IMR-90 (cell line): ENCODE measurements at regions not wholly inside any gene's neighbourhood (a gene's known extent, or its start where the extent isn't known, plus 50 kb on each side); places are given as distances from the start of the nearest gene placed in this dataset.

Experiments used
- ATAC-seq: fragments of 200-7000 bp; cut with Tn5 transposase; 2 replicates; pipeline ENCODE4 v1.9.1; 2020; ENCODE audit warnings: low read depth, mild to moderate bottlenecking, moderate library complexity
- BruUV-seq: library from RNA; stranded (reverse); fragments of 400-500 nt; replicated peaks from 2 replicates; lab custom pipeline; 2021; lab: Mats Ljungman, UMichigan
- CTCF ChIA-PET: fragments of 300-600 bp; formaldehyde crosslinking; extraction: SDS; loops from one replicate; lab custom pipeline; 2021; ENCODE audit warnings: antibody characterized with exemption; lab: Yijun Ruan, JAX
- POLR2A ChIA-PET: fragments of 300-600 bp; sonication (Branson Sonifier 250); formaldehyde crosslinking; loops from one replicate; lab custom pipeline; 2022; ENCODE audit warnings: antibody characterized with exemption; ENCODE audit not compliant: unreplicated experiment; lab: Charles Lee
- DNase-seq: peaks from one replicate; pipeline ENCODE4 v3.0.0; 2013
- H2AFZ ChIP-seq: replicated peaks from 2 replicates; pipeline ENCODE3; 2013; ENCODE audit warnings: low read length, mild to moderate bottlenecking; ENCODE audit not compliant: poor library complexity
- H2AK5ac ChIP-seq: 2 replicates; pipeline ENCODE4 v1.6.1; 2013; ENCODE audit warnings: low read depth, low read length, inconsistent platforms
- H2AK9ac ChIP-seq: replicated peaks from 2 replicates; pipeline ENCODE3; 2013; ENCODE audit warnings: mild to moderate bottlenecking, low read depth, low read length, moderate library complexity; ENCODE audit not compliant: poor library complexity
- H2BK120ac ChIP-seq: 2 replicates; pipeline ENCODE4 v1.6.1; 2013; ENCODE audit warnings: low read depth, low read length, inconsistent platforms
- H2BK15ac ChIP-seq: 3 replicates; pipeline ENCODE4 v1.6.1; 2013; ENCODE audit warnings: low read depth, low read length, inconsistent platforms
- H2BK20ac ChIP-seq: 2 replicates; pipeline ENCODE4 v1.6.1; 2013; ENCODE audit warnings: low read depth, mild to moderate bottlenecking, inconsistent platforms, low read length, moderate library complexity
- H2BK5ac ChIP-seq: 2 replicates; pipeline ENCODE4 v1.6.1; 2013; ENCODE audit warnings: mild to moderate bottlenecking, low read depth, low read length, inconsistent platforms; ENCODE audit not compliant: poor library complexity, severe bottlenecking
- H3K14ac ChIP-seq: replicated peaks from 2 replicates; pipeline ENCODE4 v1.6.1; 2013; ENCODE audit warnings: low read depth, low read length, inconsistent platforms
- H3K18ac ChIP-seq: 2 replicates; pipeline ENCODE4 v1.6.1; 2013; ENCODE audit warnings: low read depth, low read length, control low read depth
- H3K23ac ChIP-seq: 2 replicates; pipeline ENCODE4 v1.6.1; 2013; ENCODE audit warnings: low read depth, low read length, inconsistent platforms
- H3K27ac ChIP-seq: 2 replicates; pipeline ENCODE4 v1.5.1; 2013; ENCODE audit warnings: mild to moderate bottlenecking, control low read depth, low read length; ENCODE audit not compliant: insufficient read depth
- H3K27me3 ChIP-seq: 2 replicates; pipeline ENCODE4 v1.6.1; 2013; ENCODE audit warnings: low read length; ENCODE audit not compliant: control insufficient read depth, insufficient read depth
- H3K36me3 ChIP-seq: 2 replicates; pipeline ENCODE4 v1.6.1; 2013; ENCODE audit warnings: low read length, mixed read lengths; ENCODE audit not compliant: control insufficient read depth, insufficient read depth
- H3K4ac ChIP-seq: 2 replicates; pipeline ENCODE4 v1.6.1; 2013; ENCODE audit warnings: low read depth, low read length, inconsistent platforms
- H3K4me1 ChIP-seq: 2 replicates; pipeline ENCODE4 v1.6.1; 2013; ENCODE audit warnings: low read length, mixed read lengths; ENCODE audit not compliant: control insufficient read depth, insufficient read depth
- H3K4me2 ChIP-seq: 2 replicates; pipeline ENCODE4 v1.6.1; 2013; ENCODE audit warnings: low read depth, mild to moderate bottlenecking, control low read depth, low read length, moderate library complexity
- H3K4me3 ChIP-seq: 2 replicates; pipeline ENCODE4 v1.5.1; 2013; ENCODE audit warnings: low read depth, mild to moderate bottlenecking, control low read depth, low read length, moderate library complexity; ENCODE audit not compliant: insufficient read depth
- H3K56ac ChIP-seq: 2 replicates; pipeline ENCODE4 v1.6.1; 2013; ENCODE audit warnings: low read length, inconsistent platforms; ENCODE audit not compliant: insufficient read depth; ENCODE audit errors: extremely low read depth
- H3K79me1 ChIP-seq, 2 experiments: 2 replicates each; pipeline ENCODE4 v1.6.1; 2013; ENCODE audit warnings: low read length in 2 of 2, inconsistent platforms in 1 of 2, low read depth in 1 of 2
- H3K9ac ChIP-seq: 2 replicates; pipeline ENCODE4 v1.6.1; 2013; ENCODE audit warnings: low read depth, low read length, control low read depth
- H3K9me1 ChIP-seq: 2 replicates; pipeline ENCODE4 v1.6.1; 2013; ENCODE audit warnings: low read length, inconsistent platforms; ENCODE audit not compliant: insufficient read depth
- H3K9me3 ChIP-seq: 2 replicates; pipeline ENCODE4 v1.6.1; 2013; ENCODE audit warnings: low read length; ENCODE audit not compliant: control insufficient read depth, insufficient read depth
- H4K20me1 ChIP-seq: 2 replicates; pipeline ENCODE4 v1.6.1; 2013; ENCODE audit warnings: low read length, inconsistent platforms; ENCODE audit not compliant: insufficient read depth
- H4K5ac ChIP-seq: 2 replicates; pipeline ENCODE4 v1.6.1; 2013; ENCODE audit warnings: mild to moderate bottlenecking, low read depth, low read length, control low read depth
- H4K8ac ChIP-seq, 2 experiments: 2 replicates each; pipeline ENCODE4 v1.6.1; 2013; ENCODE audit warnings: low read depth in 2 of 2, low read length in 2 of 2, control low read depth in 1 of 2, inconsistent platforms in 1 of 2
- H4K91ac ChIP-seq: 2 replicates; pipeline ENCODE4 v1.6.1; 2013; ENCODE audit warnings: low read depth, low read length, inconsistent platforms; ENCODE audit not compliant: insufficient read depth
- BHLHE40 ChIP-seq: fragments of 150-350 bp; IDR thresholded peaks from 2 replicates; pipeline ENCODE4 v1.6.1; 2016; ENCODE audit warnings: mild to moderate bottlenecking, low read depth, low read length
- CEBPB ChIP-seq: IDR thresholded peaks from 2 replicates; pipeline ENCODE4 v1.6.1; 2012; ENCODE audit warnings: low read depth, low read length, improper control_type of control experiment
- CHD1 ChIP-seq: IDR thresholded peaks from 2 replicates; pipeline ENCODE4 v1.6.1; 2012; ENCODE audit warnings: low read depth, low read length, improper control_type of control experiment
- ELK1 ChIP-seq: fragments of 150-350 bp; IDR thresholded peaks from 2 replicates; pipeline ENCODE4 v1.6.1; 2016; ENCODE audit warnings: low read depth, mild to moderate bottlenecking, low read length, moderate library complexity, borderline replicate concordance
- FOS ChIP-seq: fragments of 150-350 bp; IDR thresholded peaks from 2 replicates; pipeline ENCODE4 v1.6.1; 2016; ENCODE audit warnings: low read depth, low read length
- MAZ ChIP-seq: IDR thresholded peaks from 2 replicates; pipeline ENCODE4 v1.6.1; 2012; ENCODE audit warnings: low read depth, mild to moderate bottlenecking, low read length, improper control_type of control experiment, moderate library complexity, borderline replicate concordance
- MXI1 ChIP-seq: IDR thresholded peaks from 2 replicates; pipeline ENCODE4 v1.6.1; 2012; ENCODE audit warnings: low read depth, mild to moderate bottlenecking, low read length, moderate library complexity, borderline replicate concordance
- NFE2L2 ChIP-seq: fragments of 150-350 bp; IDR thresholded peaks from 2 replicates; pipeline ENCODE4 v1.6.1; 2016; ENCODE audit warnings: low read depth, mild to moderate bottlenecking, low read length
- POLR2A ChIP-seq: IDR thresholded peaks from 2 replicates; pipeline ENCODE4 v1.6.1; 2012; ENCODE audit warnings: mild to moderate bottlenecking, low read depth, low read length
- RAD21 ChIP-seq: IDR thresholded peaks from 2 replicates; pipeline ENCODE4 v1.6.1; 2012; ENCODE audit warnings: low read length, improper control_type of control experiment
- RCOR1 ChIP-seq: IDR thresholded peaks from 2 replicates; pipeline ENCODE4 v1.6.1; 2012; ENCODE audit warnings: mild to moderate bottlenecking, low read length, improper control_type of control experiment; ENCODE audit not compliant: insufficient replicate concordance
- RFX5 ChIP-seq: IDR thresholded peaks from 2 replicates; pipeline ENCODE4 v1.8.0; 2012; ENCODE audit warnings: low read depth, mild to moderate bottlenecking, low read length, moderate library complexity
- SMC3 ChIP-seq: fragments of 150-350 bp; IDR thresholded peaks from 2 replicates; pipeline ENCODE4 v1.6.1; 2016; ENCODE audit warnings: low read depth, mild to moderate bottlenecking, antibody characterized with exemption, low read length, moderate library complexity
- WGBS, 2 experiments: methylation state at CpG; one replicate each; pipeline versions ENCODE4 v1.1.5 to v1.1.7; 2013; ENCODE audit warnings: missing lambda C conversion rate in 2 of 2; ENCODE audit not compliant: insufficient read length in 1 of 2; ENCODE audit errors: extremely low coverage in 2 of 2; 5-methylcytosine and 5-hydroxymethylcytosine counted together
- dilution Hi-C: fragments of 300-500 bp; cut with HindIII; formaldehyde crosslinking; loops from one replicate; pipeline ENCODE4 v1.14.3; 2018; ENCODE audit warnings: low sequenced_read_pairs; ENCODE audit not compliant: unreplicated experiment
- in situ Hi-C: fragments of 300-500 bp; cut with MboI; formaldehyde crosslinking; loops from 3 replicates; pipeline ENCODE4 v1.14.3; 2019; ENCODE audit warnings: low sequenced_read_pairs, inconsistent platforms, mixed read lengths
- intact Hi-C: fragments of 100-400 bp; cut with micrococcal nuclease; formaldehyde crosslinking; loops from 2 replicates; pipeline ENCODE4 v1.10.0; 2022
- TF ChIP-seq, protein P1 (sequence below): conservative IDR thresholded peaks from 2 replicates; pipeline ENCODE4 v1.5.1; 2012; ENCODE audit warnings: mild to moderate bottlenecking, low read depth, low read length, improper control_type of control experiment
- TF ChIP-seq, protein P2 (sequence below): fragments of 150-350 bp; IDR thresholded peaks from 2 replicates; pipeline ENCODE4 v1.6.1; 2017; ENCODE audit warnings: mild to moderate bottlenecking, antibody characterized with exemption, low read length, low read depth

- no peak overlapping the region for H4K8ac ChIP-seq
- in situ Hi-C loops (no loop called here), intact Hi-C loops (loop anchor here (10.0 kb wide), 1 partner anchor 187 kb away; no protein-coding TSS in a partner anchor), dilution Hi-C loops (no loop called here)
- TF ChIP-seq BHLHE40 = no peak
- TF ChIP-seq RFX5 = no peak
- TF ChIP-seq NFE2L2 = no peak
- no peak for TF ChIP-seq POLR2A
- no peak for TF ChIP-seq CEBPB
- TF ChIP-seq, protein P1, sequence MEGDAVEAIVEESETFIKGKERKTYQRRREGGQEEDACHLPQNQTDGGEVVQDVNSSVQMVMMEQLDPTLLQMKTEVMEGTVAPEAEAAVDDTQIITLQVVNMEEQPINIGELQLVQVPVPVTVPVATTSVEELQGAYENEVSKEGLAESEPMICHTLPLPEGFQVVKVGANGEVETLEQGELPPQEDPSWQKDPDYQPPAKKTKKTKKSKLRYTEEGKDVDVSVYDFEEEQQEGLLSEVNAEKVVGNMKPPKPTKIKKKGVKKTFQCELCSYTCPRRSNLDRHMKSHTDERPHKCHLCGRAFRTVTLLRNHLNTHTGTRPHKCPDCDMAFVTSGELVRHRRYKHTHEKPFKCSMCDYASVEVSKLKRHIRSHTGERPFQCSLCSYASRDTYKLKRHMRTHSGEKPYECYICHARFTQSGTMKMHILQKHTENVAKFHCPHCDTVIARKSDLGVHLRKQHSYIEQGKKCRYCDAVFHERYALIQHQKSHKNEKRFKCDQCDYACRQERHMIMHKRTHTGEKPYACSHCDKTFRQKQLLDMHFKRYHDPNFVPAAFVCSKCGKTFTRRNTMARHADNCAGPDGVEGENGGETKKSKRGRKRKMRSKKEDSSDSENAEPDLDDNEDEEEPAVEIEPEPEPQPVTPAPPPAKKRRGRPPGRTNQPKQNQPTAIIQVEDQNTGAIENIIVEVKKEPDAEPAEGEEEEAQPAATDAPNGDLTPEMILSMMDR = no peak
- no peak for TF ChIP-seq ELK1
- no peak for TF ChIP-seq MAZ
- no peak for TF ChIP-seq SMC3
- TF ChIP-seq RCOR1 = no peak
- TF ChIP-seq MXI1 = no peak
- TF ChIP-seq, protein P2, sequence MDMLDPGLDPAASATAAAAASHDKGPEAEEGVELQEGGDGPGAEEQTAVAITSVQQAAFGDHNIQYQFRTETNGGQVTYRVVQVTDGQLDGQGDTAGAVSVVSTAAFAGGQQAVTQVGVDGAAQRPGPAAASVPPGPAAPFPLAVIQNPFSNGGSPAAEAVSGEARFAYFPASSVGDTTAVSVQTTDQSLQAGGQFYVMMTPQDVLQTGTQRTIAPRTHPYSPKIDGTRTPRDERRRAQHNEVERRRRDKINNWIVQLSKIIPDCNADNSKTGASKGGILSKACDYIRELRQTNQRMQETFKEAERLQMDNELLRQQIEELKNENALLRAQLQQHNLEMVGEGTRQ = no peak
- no peak for TF ChIP-seq CHD1
- no peak for TF ChIP-seq RAD21
- TF ChIP-seq FOS = no peak
- no peak overlapping the region for H4K5ac ChIP-seq
- H3K27me3 ChIP-seq = peaks cover 8% of the 10 kb centered on the region
- no peak overlapping the region for H2AK9ac ChIP-seq
- DNase-seq = no peak
- no peak overlapping the region for H3K9ac ChIP-seq
- H3K9me3 ChIP-seq = no peaks in the 10 kb centered on the region
- H3K9me1 ChIP-seq = no peaks in the 10 kb centered on the region
- no peak overlapping the region for H3K56ac ChIP-seq
- H3K14ac ChIP-seq = no peak overlapping the region
- H2BK5ac ChIP-seq = no peak overlapping the region
- H3K4me3 ChIP-seq = no peak overlapping the region
- H2BK15ac ChIP-seq = no peak overlapping the region
- no peaks in the 10 kb centered on the region for H3K79me1 ChIP-seq
- ChIA-PET CTCF (no interaction called here), POLR2A (no interaction called here)
- no peak for ATAC-seq
- H2AK5ac ChIP-seq = no peak overlapping the region
- BruUV-seq = no TSS peak
- H2AFZ ChIP-seq = no peak overlapping the region
- no peak overlapping the region for H3K27ac ChIP-seq
- H3K36me3 ChIP-seq = no peaks in the 10 kb centered on the region
- H3K4me2 ChIP-seq = no peak overlapping the region
- no peak overlapping the region for H3K23ac ChIP-seq
- H4K91ac ChIP-seq = no peak overlapping the region
- H2BK20ac ChIP-seq = no peak overlapping the region
- no peak overlapping the region for H3K18ac ChIP-seq
- H3K4ac ChIP-seq = no peak overlapping the region
- no peaks in the 10 kb centered on the region for H3K4me1 ChIP-seq
- H4K20me1 ChIP-seq = no peaks in the 10 kb centered on the region
- 17% methylated on average over 2 of the region's 7 CpGs; no CpG with 5 or more reads in 1 of the 2 experiments for WGBS, 2 experiments
- no peak overlapping the region for H2BK120ac ChIP-seq
Measured at GRCh38 chr4:8697826-8698225, 105.3 kb downstream of the CPZ start.
